ENCODE measurements at regions not wholly inside any gene's neighbourhood (a gene's known extent, or its start where the extent isn't known, plus 50 kb on each side); places are given as distances from the start of the nearest gene placed in this dataset.
"Not testable (repeated sequence)": the region's sequence is repeated elsewhere in the genome, so short reads cannot be mapped to it uniquely, and the experiment has no call there.

GRCh38 chr4:153099391-153100140, 104.7 kb upstream of the TRIM2 start:
- H3K4me3 ChIP-seq (ENCODE audit: low read depth, low read length): no peak overlapping the region
- no peak for TF ChIP-seq CTCF (IDR thresholded peaks at IDR 0.05; ENCODE audit: low read depth, low read length)

GRCh38 chr4:153106736-153107135, 97.5 kb upstream of the TRIM2 start:
- not testable (repeated sequence) for H3K4me3 ChIP-seq (ENCODE audit: low read depth, low read length)

GRCh38 chr4:153107246-153107645, 97.0 kb upstream of the TRIM2 start:
- H3K4me3 ChIP-seq (ENCODE audit: low read depth, low read length): no peak overlapping the region
- no peak for TF ChIP-seq CTCF (IDR thresholded peaks at IDR 0.05; ENCODE audit: low read depth, low read length)

- TF ChIP-seq CTCF (IDR thresholded peaks at IDR 0.05; ENCODE audit: low read depth, low read length): no peak
- H3K4me3 ChIP-seq (ENCODE audit: low read depth, low read length): no peak overlapping the region
These were observed 94.9 kb upstream of the TRIM2 start for GRCh38 chr4:153109296-153109849.

DNA sequence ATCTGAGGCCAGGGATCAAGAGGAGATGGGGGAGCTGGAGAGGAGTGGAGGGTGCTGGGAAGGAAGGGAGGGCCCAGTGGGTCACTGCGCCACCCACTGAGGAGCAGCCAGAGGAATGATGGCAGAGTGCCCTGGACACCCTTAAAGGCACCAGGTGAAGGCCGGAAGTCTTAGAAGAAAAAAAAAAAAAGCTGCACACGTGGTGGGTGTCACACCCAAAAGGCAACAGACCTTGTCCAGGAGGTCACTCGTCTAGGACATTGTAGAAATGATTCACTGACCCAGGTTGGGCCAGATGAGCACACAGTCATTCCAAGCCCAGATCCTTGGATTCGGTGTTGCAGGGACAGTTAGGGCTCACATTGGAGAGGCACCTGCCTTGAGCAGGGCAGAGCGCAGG, 93.5 kb upstream of the TRIM2 start:
- no peak overlapping the region for H3K4me3 ChIP-seq (ENCODE audit: low read depth, low read length)
- no peak for TF ChIP-seq CTCF (IDR thresholded peaks at IDR 0.05; ENCODE audit: low read depth, low read length)

DNA sequence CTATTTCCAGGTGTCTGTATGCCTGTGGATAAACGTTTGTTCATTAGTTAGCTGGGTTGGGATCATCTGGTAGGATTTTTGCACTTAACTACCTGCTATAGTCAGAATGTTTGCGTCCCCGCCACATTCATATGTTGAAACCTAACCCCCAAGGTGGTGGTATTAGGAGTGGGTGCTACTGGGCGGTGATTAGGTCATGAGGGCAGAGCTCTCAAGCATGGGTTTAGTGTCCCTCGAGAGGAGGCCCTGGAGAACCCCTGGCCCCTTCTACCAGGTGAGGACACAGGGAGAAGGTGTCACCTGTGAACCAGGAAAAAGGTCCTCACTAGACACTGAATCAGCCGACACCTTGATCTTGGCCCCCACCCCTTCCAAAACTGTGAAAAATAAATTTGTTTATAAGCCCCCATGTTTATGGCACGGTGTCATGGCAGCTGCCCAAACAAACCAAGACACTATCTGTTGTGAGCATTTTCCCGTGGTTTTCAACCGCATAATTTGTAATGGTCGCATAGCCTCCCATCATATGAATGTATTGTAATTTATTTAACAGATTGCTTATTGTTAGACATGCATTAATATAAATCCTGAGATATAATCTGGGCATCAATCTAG, 92.7 kb upstream of the TRIM2 start:
- TF ChIP-seq CTCF (IDR thresholded peaks at IDR 0.05; ENCODE audit: low read depth, low read length): no peak
- H3K4me3 ChIP-seq (ENCODE audit: low read depth, low read length): no peak overlapping the region

DNA sequence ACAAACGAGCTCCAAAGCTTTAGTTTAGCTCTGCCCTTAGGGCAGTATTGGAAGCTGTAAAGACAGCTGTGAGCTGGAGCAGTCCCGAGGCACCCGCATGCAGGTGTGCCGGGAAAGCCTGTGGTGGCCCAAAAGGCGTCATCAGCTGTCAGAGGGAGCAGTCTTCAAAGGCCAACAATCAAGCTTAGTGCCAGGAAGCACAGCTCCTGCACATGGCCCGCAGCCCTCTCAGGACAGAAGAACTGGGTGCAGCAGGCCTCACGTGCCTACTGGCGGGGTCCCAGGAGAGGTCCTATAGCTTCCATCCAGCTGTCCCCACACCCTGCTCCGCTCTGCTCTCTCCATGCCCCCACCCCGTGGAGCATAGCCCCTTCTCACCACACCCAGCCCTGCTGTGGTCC, 92.2 kb upstream of the TRIM2 start:
- H3K4me3 ChIP-seq (ENCODE audit: low read depth, low read length): no peak overlapping the region
- TF ChIP-seq CTCF (IDR thresholded peaks at IDR 0.05; ENCODE audit: low read depth, low read length): no peak
